K562 (cell line): ENCODE measurements at regions not wholly inside any gene's neighbourhood (a gene's known extent, or its start where the extent isn't known, plus 50 kb on each side); places are given as distances from the start of the nearest gene placed in this dataset.

Source experiments
- CBX3 ChIP-seq, 2 experiments: IDR thresholded peaks; 1 replicate in 1 of 2; 2 replicates in 1 of 2; pipeline ENCODE4 v1.6.1; 2012; ENCODE audit warnings: inconsistent platforms in 2 of 2, low read length in 2 of 2, borderline replicate concordance in 1 of 2, control low read depth in 1 of 2
- CTCF ChIP-seq, 3 experiments: IDR thresholded peaks in 2 of 3; conservative IDR thresholded peaks in 1 of 3; 2 replicates each; pipeline ENCODE4 v1.5.1; 2011 to 2012; ENCODE audit warnings: low read length in 3 of 3, mild to moderate bottlenecking in 3 of 3, control low read depth in 2 of 3, improper control_type of control experiment in 1 of 3, inconsistent platforms in 1 of 3, low read depth in 1 of 3, mixed read lengths in 1 of 3, moderate library complexity in 1 of 3; ENCODE audit not compliant: insufficient read depth in 2 of 3
- EP300 ChIP-seq: IDR thresholded peaks from 2 replicates; pipeline ENCODE4 v1.6.1; 2012; ENCODE audit warnings: low read length, improper control_type of control experiment
- JUND ChIP-seq, 2 experiments: IDR thresholded peaks; 2 replicates in 1 of 2; 3 replicates in 1 of 2; pipeline ENCODE4 v1.6.1; 2011; ENCODE audit warnings: borderline replicate concordance in 2 of 2, low read depth in 2 of 2, low read length in 2 of 2, improper control_type of control experiment in 1 of 2, missing biosample characterization in 1 of 2, missing genetic modification characterization in 1 of 2, missing genetic modification reagents in 1 of 2
- MYBL2 ChIP-seq, 2 experiments: fragments of 450-650 bp in 1 of 2; sonication (generic) in 1 of 2; formaldehyde crosslinking in 1 of 2; IDR thresholded peaks; 2 replicates each; pipeline versions ENCODE4 v1.6.1 to v1.8.1; 2017 to 2022; ENCODE audit warnings: borderline replicate concordance in 1 of 2, inconsistent platforms in 1 of 2, low read depth in 1 of 2, mild to moderate bottlenecking in 1 of 2, missing genetic modification reagents in 1 of 2, moderate library complexity in 1 of 2
- POLR2A ChIP-seq: fragments of 450-650 bp; conservative IDR thresholded peaks from 2 replicates; pipeline ENCODE4 v1.6.1; 2016
- RAD51 ChIP-seq: fragments of 450-650 bp; IDR thresholded peaks from 2 replicates; pipeline ENCODE4 v1.7.1; 2016; ENCODE audit warnings: low read depth, mild to moderate bottlenecking, borderline replicate concordance
- TAF1 ChIP-seq: IDR thresholded peaks from 2 replicates; pipeline ENCODE4 v1.6.1; 2011; ENCODE audit warnings: mild to moderate bottlenecking, low read length, moderate library complexity; ENCODE audit not compliant: insufficient read depth, control insufficient read depth, severe bottlenecking; ENCODE audit errors: extremely low read depth
- ZNF146 ChIP-seq: IDR thresholded peaks from one replicate; pipeline ENCODE4 v1.6.1; 2018; ENCODE audit warnings: missing compliant biosample characterization; ENCODE audit not compliant: unreplicated experiment
- ZNF24 ChIP-seq: fragments of 450-650 bp; IDR thresholded peaks from 2 replicates; pipeline ENCODE4 v1.6.1; 2016
- TF ChIP-seq, protein P1 (sequence below): sonication (generic); formaldehyde crosslinking; IDR thresholded peaks from 2 replicates; pipeline ENCODE4 v1.8.1; 2023; ENCODE audit warnings: missing genetic modification reagents, mild to moderate bottlenecking, borderline replicate concordance
- TF ChIP-seq, protein P2 (sequence below): sonication (generic); formaldehyde crosslinking; IDR thresholded peaks from 2 replicates; pipeline ENCODE4 v1.8.1; 2022; ENCODE audit warnings: missing genetic modification reagents
- TF ChIP-seq, protein P3 (sequence below): fragments of 450-650 bp; IDR thresholded peaks from 2 replicates; pipeline ENCODE4 v1.6.1; 2016; ENCODE audit warnings: low read depth, mild to moderate bottlenecking, moderate library complexity

- TF ChIP-seq CBX3 (IDR thresholded peaks at IDR 0.05; ENCODE audit: borderline replicate concordance in 1 of 2, low read length in 2 of 2) (no peak), RAD51 (no peak), EP300 (no peak), POLR2A (no peak), CTCF (IDR thresholded peaks at IDR 0.05 in 2 of 3, conservative IDR thresholded peaks at IDR 0.05 in 1 of 3; ENCODE audit: insufficient read depth in 2 of 3, low read depth in 1 of 3, low read length in 3 of 3) (no peak), TAF1 (no peak), ZNF146 (CRISPR knock-in tag) (no peak), ZNF24 (no peak), MYBL2 (IDR thresholded peaks at IDR 0.05; ENCODE audit: low read depth) (no peak), MYBL2 (CRISPR knock-in tag; IDR thresholded peaks at IDR 0.05; ENCODE audit: borderline replicate concordance) (no peak), JUND (IDR thresholded peaks at IDR 0.05; ENCODE audit: borderline replicate concordance, low read depth, low read length) (no peak), JUND (tag; IDR thresholded peaks at IDR 0.05; ENCODE audit: borderline replicate concordance, low read depth, low read length) (no peak)
- TF ChIP-seq, protein P1, sequence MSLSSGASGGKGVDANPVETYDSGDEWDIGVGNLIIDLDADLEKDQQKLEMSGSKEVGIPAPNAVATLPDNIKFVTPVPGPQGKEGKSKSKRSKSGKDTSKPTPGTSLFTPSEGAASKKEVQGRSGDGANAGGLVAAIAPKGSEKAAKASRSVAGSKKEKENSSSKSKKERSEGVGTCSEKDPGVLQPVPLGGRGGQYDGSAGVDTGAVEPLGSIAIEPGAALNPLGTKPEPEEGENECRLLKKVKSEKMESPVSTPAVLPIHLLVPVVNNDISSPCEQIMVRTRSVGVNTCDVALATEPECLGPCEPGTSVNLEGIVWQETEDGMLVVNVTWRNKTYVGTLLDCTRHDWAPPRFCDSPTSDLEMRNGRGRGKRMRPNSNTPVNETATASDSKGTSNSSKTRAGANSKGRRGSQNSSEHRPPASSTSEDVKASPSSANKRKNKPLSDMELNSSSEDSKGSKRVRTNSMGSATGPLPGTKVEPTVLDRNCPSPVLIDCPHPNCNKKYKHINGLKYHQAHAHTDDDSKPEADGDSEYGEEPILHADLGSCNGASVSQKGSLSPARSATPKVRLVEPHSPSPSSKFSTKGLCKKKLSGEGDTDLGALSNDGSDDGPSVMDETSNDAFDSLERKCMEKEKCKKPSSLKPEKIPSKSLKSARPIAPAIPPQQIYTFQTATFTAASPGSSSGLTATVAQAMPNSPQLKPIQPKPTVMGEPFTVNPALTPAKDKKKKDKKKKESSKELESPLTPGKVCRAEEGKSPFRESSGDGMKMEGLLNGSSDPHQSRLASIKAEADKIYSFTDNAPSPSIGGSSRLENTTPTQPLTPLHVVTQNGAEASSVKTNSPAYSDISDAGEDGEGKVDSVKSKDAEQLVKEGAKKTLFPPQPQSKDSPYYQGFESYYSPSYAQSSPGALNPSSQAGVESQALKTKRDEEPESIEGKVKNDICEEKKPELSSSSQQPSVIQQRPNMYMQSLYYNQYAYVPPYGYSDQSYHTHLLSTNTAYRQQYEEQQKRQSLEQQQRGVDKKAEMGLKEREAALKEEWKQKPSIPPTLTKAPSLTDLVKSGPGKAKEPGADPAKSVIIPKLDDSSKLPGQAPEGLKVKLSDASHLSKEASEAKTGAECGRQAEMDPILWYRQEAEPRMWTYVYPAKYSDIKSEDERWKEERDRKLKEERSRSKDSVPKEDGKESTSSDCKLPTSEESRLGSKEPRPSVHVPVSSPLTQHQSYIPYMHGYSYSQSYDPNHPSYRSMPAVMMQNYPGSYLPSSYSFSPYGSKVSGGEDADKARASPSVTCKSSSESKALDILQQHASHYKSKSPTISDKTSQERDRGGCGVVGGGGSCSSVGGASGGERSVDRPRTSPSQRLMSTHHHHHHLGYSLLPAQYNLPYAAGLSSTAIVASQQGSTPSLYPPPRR (CRISPR knock-in tag), result no peak
- TF ChIP-seq, protein P2, sequence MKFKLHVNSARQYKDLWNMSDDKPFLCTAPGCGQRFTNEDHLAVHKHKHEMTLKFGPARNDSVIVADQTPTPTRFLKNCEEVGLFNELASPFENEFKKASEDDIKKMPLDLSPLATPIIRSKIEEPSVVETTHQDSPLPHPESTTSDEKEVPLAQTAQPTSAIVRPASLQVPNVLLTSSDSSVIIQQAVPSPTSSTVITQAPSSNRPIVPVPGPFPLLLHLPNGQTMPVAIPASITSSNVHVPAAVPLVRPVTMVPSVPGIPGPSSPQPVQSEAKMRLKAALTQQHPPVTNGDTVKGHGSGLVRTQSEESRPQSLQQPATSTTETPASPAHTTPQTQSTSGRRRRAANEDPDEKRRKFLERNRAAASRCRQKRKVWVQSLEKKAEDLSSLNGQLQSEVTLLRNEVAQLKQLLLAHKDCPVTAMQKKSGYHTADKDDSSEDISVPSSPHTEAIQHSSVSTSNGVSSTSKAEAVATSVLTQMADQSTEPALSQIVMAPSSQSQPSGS, result no peak
- TF ChIP-seq, protein P3, sequence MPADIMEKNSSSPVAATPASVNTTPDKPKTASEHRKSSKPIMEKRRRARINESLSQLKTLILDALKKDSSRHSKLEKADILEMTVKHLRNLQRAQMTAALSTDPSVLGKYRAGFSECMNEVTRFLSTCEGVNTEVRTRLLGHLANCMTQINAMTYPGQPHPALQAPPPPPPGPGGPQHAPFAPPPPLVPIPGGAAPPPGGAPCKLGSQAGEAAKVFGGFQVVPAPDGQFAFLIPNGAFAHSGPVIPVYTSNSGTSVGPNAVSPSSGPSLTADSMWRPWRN, result no peak
These were observed 157.1 kb downstream of the BLID start for GRCh38 chr11:121958971-121959325.
